Thyroid gland (tissue), 4 donors: ENCODE measurements at regions not wholly inside any gene's neighbourhood (a gene's known extent, or its start where the extent isn't known, plus 50 kb on each side); places are given as distances from the start of the nearest gene placed in this dataset.

ENCODE experiments used
- DNase-seq, 2 donors: peaks; one replicate each; pipeline ENCODE4 v3.0.0-alpha.2; 2019
- H3K27ac ChIP-seq, 3 donors: fragments of 200-600 bp; sonication (generic); 1 replicate in 2 of 3; 2 replicates in 1 of 3; pipeline ENCODE4 v1.5.1; 2016 to 2019; ENCODE audit warnings: mild to moderate bottlenecking in 1 of 3, moderate library complexity in 1 of 3
- H3K27me3 ChIP-seq: fragments of 200-600 bp; sonication (generic); one replicate; pipeline ENCODE4 v1.5.1; 2019
- H3K36me3 ChIP-seq, 2 donors: fragments of 200-600 bp; sonication (generic); one replicate each; pipeline ENCODE4 v1.5.1; 2016 to 2019
- H3K4me1 ChIP-seq, 2 donors: fragments of 200-600 bp; sonication (generic); one replicate each; pipeline ENCODE4 v1.5.1; 2017 to 2019
- H3K4me3 ChIP-seq, 3 donors: fragments of 200-600 bp; sonication (generic); replicated peaks in 1 of 3; 1 replicate in 2 of 3; 2 replicates in 1 of 3; pipeline ENCODE4 v1.5.1; 2016; ENCODE audit warnings: mild to moderate bottlenecking in 1 of 3
- H3K9me3 ChIP-seq: fragments of 200-600 bp; sonication (generic); one replicate; pipeline ENCODE4 v1.5.1; 2017
- CTCF ChIP-seq, 6 experiments: fragments of 200-600 bp in 3 of 6; fragments of 450-650 bp in 3 of 6; sonication (generic) in 3 of 6; IDR thresholded peaks; one replicate each; pipeline ENCODE4 v1.5.1; 2016 to 2019; ENCODE audit warnings: antibody characterized with exemption in 6 of 6, mild to moderate bottlenecking in 2 of 6, inconsistent platforms in 1 of 6, moderate library complexity in 1 of 6
- POLR2A ChIP-seq, 2 donors: fragments of 450-650 bp; IDR thresholded peaks; one replicate each; pipeline ENCODE4 v1.6.1; 2017; ENCODE audit warnings: antibody characterized with exemption in 2 of 2, mild to moderate bottlenecking in 2 of 2, moderate library complexity in 1 of 2
- WGBS, 2 donors: methylation state at CpG; one replicate each; pipeline ENCODE4 v1.1.5; 2017; 5-methylcytosine and 5-hydroxymethylcytosine counted together
- intact Hi-C: fragments of 100-400 bp; cut with DNase I; formaldehyde crosslinking; loops from one replicate; pipeline ENCODE4 v1.15.1; 2023

DNA sequence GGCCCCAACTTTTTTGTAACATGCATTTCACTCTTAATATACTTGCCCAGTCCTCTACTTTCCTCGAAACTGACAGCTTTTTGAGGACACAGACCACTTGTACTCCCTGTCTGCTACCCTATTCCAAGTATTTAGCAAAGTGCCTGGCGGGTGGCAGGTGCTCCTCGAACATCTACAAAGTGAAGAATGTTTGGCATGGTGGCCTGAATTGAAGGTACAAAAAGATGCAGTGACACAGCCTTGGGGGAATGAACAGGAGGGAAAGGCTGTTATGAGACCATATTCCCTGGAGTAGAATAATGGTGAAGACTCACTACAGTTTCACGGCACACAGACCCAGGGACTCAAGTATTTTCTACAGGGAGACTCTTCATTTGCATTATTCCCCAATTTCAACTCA is 590.9 kb downstream of the PRELID2 start:
- TF ChIP-seq CTCF (IDR thresholded peaks at IDR 0.05) (no peak), POLR2A (IDR thresholded peaks at IDR 0.05) (no peak)
- H3K27me3 ChIP-seq = no peaks in the 10 kb centered on the region
- no peak overlapping the region for H3K4me3 ChIP-seq
- 88 to 92% methylated on average over 4 of the region's 4 CpGs for WGBS, 2 donors
- H3K27ac ChIP-seq = no peak overlapping the region
- DNase-seq = no peak
- H3K4me1 ChIP-seq = no peaks in the 10 kb centered on the region
- H3K9me3 ChIP-seq = no peaks in the 10 kb centered on the region
- no peaks in the 10 kb centered on the region for H3K36me3 ChIP-seq
- intact Hi-C loops = no loop called here

DNA sequence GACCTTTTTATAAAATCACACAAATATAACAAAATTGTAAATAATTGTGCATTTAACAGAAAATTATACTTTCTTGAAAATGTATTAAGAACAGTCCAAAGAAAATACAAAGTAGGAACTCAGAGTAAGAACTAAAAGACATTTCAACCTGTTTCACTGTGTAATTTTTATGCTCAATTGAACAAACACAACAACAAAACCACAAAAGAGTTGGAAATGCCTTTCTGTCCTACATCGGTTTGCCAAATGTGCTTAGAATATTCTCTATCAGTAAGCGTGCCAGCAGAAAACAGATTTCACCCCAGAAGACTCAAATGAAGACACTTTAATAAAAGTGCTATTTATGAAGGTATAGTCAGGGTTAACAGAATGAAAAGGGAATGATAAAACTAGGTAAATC is 592.1 kb downstream of the PRELID2 start:
- Histone ChIP-seq H3K4me1 (no peaks in the 10 kb centered on the region), H3K27me3 (no peaks in the 10 kb centered on the region), H3K4me3 (no peak overlapping the region), H3K36me3 (no peaks in the 10 kb centered on the region), H3K27ac (no peak overlapping the region), H3K9me3 (no peaks in the 10 kb centered on the region)
- no peak for DNase-seq
- 70 to 87% methylated on average over 2 of the region's 2 CpGs for WGBS, 2 donors
- intact Hi-C loops = no loop called here
- TF ChIP-seq POLR2A (IDR thresholded peaks at IDR 0.05) (no peak), CTCF (IDR thresholded peaks at IDR 0.05) (no peak)

- no peaks in the 10 kb centered on the region for H3K27me3 ChIP-seq
- intact Hi-C loops = no loop called here
- no peak overlapping the region for H3K27ac ChIP-seq
- 96 to 98% methylated on average over 1 of the region's 1 CpG for WGBS, 2 donors
- no peaks in the 10 kb centered on the region for H3K4me1 ChIP-seq
- no peaks in the 10 kb centered on the region for H3K36me3 ChIP-seq
- H3K9me3 ChIP-seq = no peaks in the 10 kb centered on the region
- no peak for TF ChIP-seq POLR2A (IDR thresholded peaks at IDR 0.05)
- DNase-seq = no peak
- H3K4me3 ChIP-seq = no peak overlapping the region
These were observed 592.6 kb downstream of the PRELID2 start for GRCh38 chr5:145242551-145242950.

DNA sequence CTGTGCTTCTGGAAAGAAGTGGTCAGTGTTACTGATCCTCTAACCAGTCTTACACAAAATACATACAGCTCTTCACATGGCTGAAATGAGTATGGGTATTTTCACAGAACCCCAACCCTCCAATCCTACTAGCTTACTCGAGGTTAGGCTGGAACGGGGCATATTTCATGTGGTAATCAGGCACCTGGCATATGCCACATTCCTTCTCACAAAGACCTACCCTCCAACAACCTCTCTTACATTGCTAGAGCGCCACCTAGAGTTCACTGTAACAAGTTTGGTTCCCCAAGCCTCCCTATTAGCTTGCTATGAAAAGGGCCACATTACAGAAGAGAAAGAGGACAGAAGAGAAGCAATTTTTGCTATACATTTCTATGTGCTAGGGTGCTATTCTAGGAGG is 597.3 kb downstream of the PRELID2 start:
- TF ChIP-seq CTCF (IDR thresholded peaks at IDR 0.05) (peak in 4 of 6 experiments; percentile 8 to 43 (median 34)), POLR2A (IDR thresholded peaks at IDR 0.05) (no peak)
- intact Hi-C loops = no loop called here
- WGBS, 2 donors = 2 to 10% methylated on average over 3 of the region's 3 CpGs
- no peaks in the 10 kb centered on the region for H3K27me3 ChIP-seq
- no peaks in the 10 kb centered on the region for H3K36me3 ChIP-seq
- H3K9me3 ChIP-seq = no peaks in the 10 kb centered on the region
- no peaks in the 10 kb centered on the region for H3K4me1 ChIP-seq
- no peak overlapping the region for H3K27ac ChIP-seq
- DNase-seq = peak in 1 of 2 donors; percentile 4
- no peak overlapping the region for H3K4me3 ChIP-seq

GRCh38 chr5:145236983-145237382 is 598.2 kb downstream of the PRELID2 start:
- Histone ChIP-seq H3K27ac (no peak overlapping the region), H3K36me3 (no peaks in the 10 kb centered on the region), H3K27me3 (no peaks in the 10 kb centered on the region), H3K9me3 (no peaks in the 10 kb centered on the region), H3K4me1 (no peaks in the 10 kb centered on the region), H3K4me3 (no peak overlapping the region)
- intact Hi-C loops = no loop called here
- TF ChIP-seq POLR2A (IDR thresholded peaks at IDR 0.05) (no peak), CTCF (IDR thresholded peaks at IDR 0.05) (no peak)
- no peak for DNase-seq

DNA sequence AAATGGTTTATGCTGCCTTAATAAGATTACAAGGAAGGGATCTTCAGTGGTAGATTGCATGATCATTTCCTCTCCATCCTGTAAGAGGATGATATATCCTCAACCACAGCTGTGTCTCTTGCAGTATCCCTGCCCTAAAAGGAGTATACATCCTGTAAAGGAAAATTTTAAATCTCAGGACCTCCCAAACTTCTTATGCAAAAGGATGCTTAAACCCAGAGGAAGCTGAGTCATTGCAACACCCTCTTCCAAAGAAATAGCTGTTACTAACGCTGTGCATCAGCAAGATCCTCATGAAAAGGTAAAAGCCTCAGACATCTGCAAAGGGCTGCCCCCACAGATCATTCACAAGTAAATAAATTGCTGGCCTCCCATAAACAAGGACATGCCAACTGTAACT is 599.0 kb downstream of the PRELID2 start:
- Histone ChIP-seq H3K4me1 (no peaks in the 10 kb centered on the region), H3K27me3 (no peaks in the 10 kb centered on the region), H3K27ac (no peak overlapping the region), H3K4me3 (no peak overlapping the region), H3K9me3 (no peaks in the 10 kb centered on the region), H3K36me3 (no peaks in the 10 kb centered on the region)
- DNase-seq = no peak
- 63 to 87% methylated on average over 1 of the region's 1 CpG for WGBS, 2 donors
- intact Hi-C loops = no loop called here
- TF ChIP-seq CTCF (IDR thresholded peaks at IDR 0.05) (no peak), POLR2A (IDR thresholded peaks at IDR 0.05) (no peak)
